Head of caudate nucleus (tissue), 42 donors: ENCODE measurements at regions not wholly inside any gene's neighbourhood (a gene's known extent, or its start where the extent isn't known, plus 50 kb on each side); places are given as distances from the start of the nearest gene placed in this dataset.
"Not testable (repeated sequence)": the region's sequence is repeated elsewhere in the genome, so short reads cannot be mapped to it uniquely, and the experiment has no call there.

Experiments used
- DNase-seq, 42 donors: peaks; one replicate each; pipeline versions ENCODE4 v3.0.0 to v3.0.0-alpha.2; 2020 to 2021; ENCODE audit warnings: mixed read lengths in 7 of 42
- intact Hi-C: fragments of 100-400 bp; cut with DNase I; formaldehyde crosslinking; loops from one replicate; pipeline ENCODE4 v1.15.0; 2022

DNA sequence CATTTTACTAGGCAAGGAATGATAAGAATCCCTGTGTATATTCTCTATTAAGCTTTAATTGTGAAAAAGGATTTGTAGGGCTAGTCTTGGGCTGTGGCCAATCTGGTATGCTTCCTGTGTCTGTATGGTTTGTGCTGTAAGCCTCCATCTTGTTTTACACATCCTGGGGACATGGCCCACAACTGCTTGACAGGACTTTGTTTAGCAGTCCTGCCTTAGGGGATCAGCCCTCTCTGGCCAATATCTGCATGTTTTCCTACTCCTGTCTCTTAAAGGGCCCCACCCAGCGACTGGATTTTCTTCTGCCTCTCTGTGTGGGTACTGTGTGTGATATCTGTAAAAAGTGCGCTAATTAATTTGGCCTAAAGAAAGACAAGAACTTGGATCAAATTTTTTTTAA, 813.2 kb downstream of the PLA2G4A start:
- intact Hi-C loops: no loop called here

DNA sequence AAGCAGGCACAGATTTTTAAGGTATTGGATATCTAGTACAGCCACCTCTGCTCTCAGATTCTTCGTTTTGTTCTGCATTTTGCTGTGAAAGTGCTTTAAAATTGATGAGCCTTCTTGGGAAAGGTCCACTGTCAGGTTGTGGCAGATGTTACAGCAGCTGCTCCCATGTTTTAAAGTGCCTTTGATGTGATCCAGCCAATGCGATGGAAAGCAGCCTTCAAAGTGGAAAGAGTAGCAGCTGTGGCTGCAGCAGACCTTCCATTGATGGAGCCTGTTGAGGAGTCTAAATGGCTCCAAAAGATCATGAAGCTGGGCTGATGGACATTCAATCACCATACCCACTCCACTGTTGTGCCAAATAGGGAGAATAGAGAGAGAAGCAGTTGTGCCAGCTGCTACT, 816.9 kb downstream of the PLA2G4A start:
- DNase-seq: no peak
- intact Hi-C loops: no loop called here

More for the DNA sequence above, 813.2 kb downstream of the PLA2G4A start:
- DNase-seq: no peak

- intact Hi-C loops: no loop called here
- DNase-seq: no peak
These were observed 817.9 kb downstream of the PLA2G4A start for GRCh38 chr1:187646536-187647107.

DNA sequence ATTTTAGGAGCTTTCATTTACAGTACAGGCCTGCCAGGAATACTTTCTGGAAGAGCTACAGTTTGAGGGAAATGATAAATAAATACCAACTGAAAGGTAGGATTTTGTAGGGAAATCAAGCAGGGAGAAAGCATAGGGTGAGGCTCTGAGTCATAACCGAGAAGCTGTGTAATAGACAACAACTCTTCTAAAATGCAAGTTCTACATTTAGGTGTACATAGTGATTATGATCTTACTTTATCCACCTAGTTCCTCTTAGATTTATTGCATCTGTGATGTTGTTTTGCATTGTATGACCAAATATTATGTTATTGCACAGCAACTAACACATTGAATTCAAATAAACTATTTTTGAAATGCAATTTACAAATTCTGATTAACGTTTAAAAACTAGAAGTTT, 819.3 kb downstream of the PLA2G4A start:
- intact Hi-C loops: no loop called here
- DNase-seq: no peak

GRCh38 chr1:187654635-187655034, 825.9 kb downstream of the PLA2G4A start:
- DNase-seq: no peak

DNA sequence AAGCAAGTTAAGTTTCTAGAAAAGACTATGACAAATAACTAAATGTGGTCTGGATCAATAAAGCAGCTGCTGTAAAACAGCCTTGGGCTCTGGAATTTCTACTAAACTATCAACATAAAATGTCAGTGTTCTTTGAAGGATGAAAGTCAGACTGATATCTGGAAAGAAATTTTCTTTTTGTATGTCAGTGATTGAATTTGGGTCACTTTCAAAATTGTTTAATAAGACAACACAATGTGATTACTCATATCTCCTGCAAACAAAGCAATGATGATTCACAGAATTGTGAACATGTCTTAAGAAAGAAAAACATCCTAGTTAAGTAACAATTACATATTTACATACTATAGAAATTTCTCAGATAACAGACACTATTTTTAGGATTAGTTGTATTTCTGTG, 826.4 kb downstream of the PLA2G4A start:
- no peak for DNase-seq
- intact Hi-C loops: no loop called here

More at GRCh38 chr1:187654635-187655034, 825.9 kb downstream of the PLA2G4A start:
- intact Hi-C loops: no loop called here

DNA sequence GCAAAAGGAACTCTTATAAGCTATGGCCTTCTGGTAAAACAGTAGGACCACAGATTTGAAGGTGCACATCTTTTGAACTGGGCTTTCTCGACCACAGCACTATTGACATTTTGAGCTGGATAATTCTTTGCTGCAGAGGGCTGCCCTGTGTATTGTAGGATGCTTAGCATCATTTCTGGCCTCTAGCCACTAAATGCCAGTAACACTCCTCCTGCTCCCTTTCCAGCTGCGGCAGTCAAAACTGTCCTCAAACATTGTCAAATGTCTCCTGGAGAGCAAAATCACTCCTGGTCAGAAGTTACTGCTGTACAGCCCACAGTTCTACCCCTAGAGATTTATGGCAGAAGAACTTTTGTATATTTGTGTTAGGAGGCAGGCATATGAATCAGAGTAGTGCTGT, 836.7 kb downstream of the PLA2G4A start:
- intact Hi-C loops: no loop called here
- DNase-seq: no peak

DNA sequence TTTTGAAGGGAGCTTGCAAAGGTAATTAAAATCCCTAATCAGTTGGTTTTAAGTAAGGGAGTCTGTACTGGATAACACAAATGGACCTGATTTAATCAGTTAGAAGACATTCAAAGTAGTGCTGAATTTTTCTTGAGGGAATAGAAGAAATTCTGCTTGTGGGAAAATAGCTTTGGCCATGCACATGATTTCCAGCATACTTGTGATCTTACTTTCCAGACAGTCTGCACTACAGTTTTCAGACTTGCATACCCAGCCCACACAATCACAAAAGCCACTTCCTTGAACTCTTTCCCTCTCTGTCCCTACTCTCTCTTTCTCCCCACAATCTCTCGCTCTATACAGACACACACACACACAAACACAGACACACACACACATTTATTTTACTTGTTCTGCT, 852.1 kb downstream of the PLA2G4A start:
- intact Hi-C loops: no loop called here
- DNase-seq: no peak

GRCh38 chr1:187682112-187682511, 853.4 kb downstream of the PLA2G4A start:
- no peak for DNase-seq
- intact Hi-C loops: no loop called here

- intact Hi-C loops: no loop called here
- no peak for DNase-seq
These were observed 856.6 kb downstream of the PLA2G4A start for GRCh38 chr1:187685333-187685732.

DNA sequence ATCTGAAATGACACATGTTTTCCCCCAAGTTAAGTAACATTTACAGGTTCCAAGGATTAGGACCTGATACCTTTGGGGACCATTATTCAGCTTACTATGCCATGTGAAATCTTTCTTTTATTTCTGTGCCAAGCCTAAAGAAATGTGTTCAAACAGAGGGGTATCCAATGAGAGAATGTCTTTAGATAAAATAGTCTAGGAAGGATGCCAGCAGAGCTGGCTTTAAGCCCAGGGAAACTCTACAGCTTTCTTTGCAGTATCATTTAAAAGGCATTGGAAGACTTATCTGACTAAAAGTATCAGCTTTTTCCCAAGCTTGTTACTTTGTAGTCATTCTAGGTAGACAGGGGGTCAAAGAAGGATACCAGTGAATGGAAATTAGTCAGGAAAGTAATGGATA, 860.4 kb downstream of the PLA2G4A start:
- intact Hi-C loops: no loop called here
- DNase-seq: peak in 1 of 42 donors; percentile 12

DNA sequence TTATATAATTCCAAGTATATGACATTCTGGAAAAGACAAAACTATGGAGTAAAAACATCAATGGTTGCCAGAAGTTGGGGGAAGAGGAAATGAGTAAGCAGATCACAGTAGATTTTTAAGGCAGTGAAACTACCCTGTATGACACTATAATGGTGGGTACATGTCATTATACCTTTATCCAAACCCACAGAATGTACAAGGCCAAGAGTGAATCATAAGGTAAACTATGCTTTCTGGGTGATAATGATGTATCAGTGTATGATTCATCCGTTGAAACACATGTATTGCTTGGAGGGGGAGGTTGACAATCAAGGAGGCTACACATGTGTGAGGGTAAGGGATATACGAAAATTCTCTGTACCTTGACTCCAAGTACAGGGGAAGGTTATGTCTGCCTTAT, 862.7 kb downstream of the PLA2G4A start:
- intact Hi-C loops: no loop called here
- no peak for DNase-seq

GRCh38 chr1:187692799-187693198, 864.0 kb downstream of the PLA2G4A start:
- no peak for DNase-seq

DNA sequence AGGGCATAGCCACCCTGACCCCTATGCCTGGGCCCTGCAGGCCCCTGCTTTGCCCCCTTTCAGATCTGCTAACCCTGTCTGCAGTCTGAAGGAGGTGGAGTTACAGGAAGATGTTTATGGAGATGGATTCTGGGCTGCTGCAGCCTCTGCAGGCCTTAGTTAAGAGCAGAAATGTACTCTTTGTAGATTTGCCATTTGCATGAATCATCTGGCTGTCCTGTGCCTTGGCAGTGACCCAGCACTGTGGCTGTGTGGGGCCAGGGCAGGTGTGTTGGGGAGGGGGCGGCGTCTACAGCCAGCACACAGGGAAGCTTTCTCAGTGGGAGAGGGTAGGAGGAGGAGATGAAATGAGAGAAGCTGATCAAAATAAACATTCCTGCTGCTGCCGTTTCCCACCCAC, 867.3 kb downstream of the PLA2G4A start:
- no peak for DNase-seq
- intact Hi-C loops: no loop called here

More at GRCh38 chr1:187692799-187693198, 864.0 kb downstream of the PLA2G4A start:
- intact Hi-C loops: no loop called here

DNA sequence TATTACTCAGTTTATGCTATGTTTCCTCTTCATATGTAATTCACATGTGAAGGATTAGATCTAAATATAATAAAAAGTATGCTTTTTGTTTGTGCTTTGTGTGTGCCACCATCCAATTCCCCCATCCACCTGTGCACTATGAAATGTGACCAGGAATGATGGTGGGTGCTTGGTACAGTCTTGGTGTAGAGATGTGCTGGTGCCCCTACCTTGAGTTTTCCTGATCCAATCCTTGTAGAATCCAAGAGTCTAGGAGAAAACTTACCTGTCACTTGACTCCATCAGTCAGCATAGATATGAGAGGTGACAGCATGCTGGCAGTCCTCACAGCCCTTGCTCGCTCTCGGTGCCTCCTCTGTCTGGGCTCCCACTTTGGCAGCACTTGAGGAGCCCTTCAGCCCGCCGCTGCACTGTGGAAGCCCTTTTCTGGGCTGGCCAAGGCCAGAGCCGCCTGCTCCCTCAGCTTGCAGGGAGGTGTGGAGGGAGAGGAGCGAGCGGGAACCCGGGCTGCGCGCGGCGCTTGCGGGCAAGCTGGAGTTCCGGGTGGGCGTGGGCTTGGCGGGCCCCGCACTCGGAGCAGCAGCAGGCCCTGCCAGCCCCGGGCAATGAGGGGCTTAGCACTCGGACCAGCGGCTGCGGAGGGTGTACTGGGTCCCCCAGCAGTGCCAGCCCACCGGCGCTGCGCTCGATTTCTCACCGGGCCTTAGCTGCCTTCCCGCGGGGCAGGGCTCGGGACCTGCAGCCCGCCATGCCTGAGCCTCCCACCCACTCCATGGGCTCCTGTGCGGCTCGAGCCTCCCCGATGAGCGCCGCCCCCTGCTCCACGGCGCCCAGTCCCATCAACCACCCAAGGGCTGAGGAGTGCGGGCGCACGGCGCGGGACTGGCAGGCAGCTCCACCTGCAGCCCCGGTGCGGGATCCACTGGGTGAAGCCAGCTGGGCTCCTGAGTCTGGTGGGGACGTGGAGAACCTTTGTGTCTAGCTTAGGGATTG, 874.7 kb downstream of the PLA2G4A start:
- DNase-seq, intact Hi-C loops: not testable (repeated sequence)

GRCh38 chr1:187714470-187714869, 885.7 kb downstream of the PLA2G4A start:
- intact Hi-C loops: no loop called here
- DNase-seq: no peak

DNA sequence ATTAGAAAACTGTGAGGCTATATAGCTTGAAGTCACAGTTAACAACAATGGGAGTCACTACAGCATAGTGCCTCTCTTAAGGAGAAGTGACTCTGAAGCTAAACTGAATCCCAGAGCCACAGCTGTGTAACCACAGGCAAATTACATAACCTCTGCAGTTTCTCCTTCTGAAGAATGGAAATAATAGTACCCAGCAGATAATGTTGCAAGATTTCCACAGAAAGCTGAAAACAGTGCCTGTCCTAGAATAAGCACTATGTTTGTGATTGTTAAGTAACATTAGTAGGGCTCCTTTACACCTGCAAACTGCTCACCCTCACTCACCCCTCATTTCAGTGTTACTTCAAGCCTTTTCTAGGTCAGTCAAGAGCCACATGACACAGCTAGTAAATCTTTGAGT, 886.7 kb downstream of the PLA2G4A start:
- intact Hi-C loops: no loop called here
- DNase-seq: no peak

DNA sequence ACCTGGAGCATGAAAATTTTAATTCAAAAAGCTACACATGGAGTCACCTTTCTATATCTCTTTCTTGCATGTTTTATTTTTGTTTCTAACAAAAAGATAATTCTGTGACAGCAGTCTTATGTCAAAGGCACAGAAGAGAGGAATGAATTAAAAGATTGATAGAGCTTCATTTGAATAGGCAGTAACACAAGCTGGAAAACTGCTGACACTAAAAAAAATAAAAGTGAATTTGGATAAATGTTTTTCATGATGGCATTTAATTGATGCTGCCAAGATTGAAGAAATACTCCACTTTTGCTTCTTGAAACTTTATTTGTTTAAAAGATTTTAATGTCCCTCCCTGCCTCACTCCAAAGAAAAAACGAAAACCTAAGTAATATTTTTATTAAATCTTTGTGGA, 887.4 kb downstream of the PLA2G4A start:
- intact Hi-C loops: no loop called here
- no peak for DNase-seq

GRCh38 chr1:187718527-187718926, 889.8 kb downstream of the PLA2G4A start:
- intact Hi-C loops: no loop called here

GRCh38 chr1:187721216-187721615, 892.5 kb downstream of the PLA2G4A start:
- intact Hi-C loops: no loop called here
- DNase-seq: no peak

More at GRCh38 chr1:187718527-187718926, 889.8 kb downstream of the PLA2G4A start:
- DNase-seq: no peak

DNA sequence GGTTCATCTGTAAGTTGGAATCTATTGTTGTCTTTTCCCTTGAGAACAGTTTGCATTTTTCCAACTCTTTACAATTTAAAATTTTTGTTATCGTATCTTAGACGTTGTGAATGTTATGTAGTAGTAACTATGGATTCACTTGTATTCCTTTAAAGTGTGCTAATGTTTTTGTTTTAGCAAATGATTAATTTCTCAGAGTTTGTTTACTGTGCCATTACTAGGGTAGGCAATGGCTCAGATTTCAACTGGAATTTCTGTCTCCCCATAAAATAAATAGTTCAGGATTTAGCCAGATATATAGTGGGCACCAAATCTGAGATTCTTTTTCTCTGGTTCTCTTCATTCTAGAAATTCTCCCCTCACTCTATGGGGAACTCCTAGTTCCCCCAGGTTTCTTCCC, 896.5 kb downstream of the PLA2G4A start:
- intact Hi-C loops: no loop called here
- no peak for DNase-seq
